Peyer's patch (tissue), 4 donors: ENCODE measurements at regions not wholly inside any gene's neighbourhood (a gene's known extent, or its start where the extent isn't known, plus 50 kb on each side); places are given as distances from the start of the nearest gene placed in this dataset.

Experiments used
- DNase-seq, 3 donors: peaks; one replicate each; pipeline ENCODE4 v3.0.0-alpha.2; 2017 to 2019
- H3K27ac ChIP-seq, 4 donors: fragments of 200-600 bp; sonication (generic); one replicate each; pipeline ENCODE4 v1.5.1; 2016 to 2019
- H3K27me3 ChIP-seq, 2 donors: fragments of 200-600 bp; sonication (generic); one replicate each; pipeline ENCODE4 v1.5.1; 2019
- H3K36me3 ChIP-seq, 3 donors: fragments of 200-600 bp; sonication (generic); one replicate each; pipeline ENCODE4 v1.5.1; 2016 to 2019
- H3K4me1 ChIP-seq, 4 donors: fragments of 200-600 bp; sonication (generic); one replicate each; pipeline ENCODE4 v1.5.1; 2016 to 2019
- H3K4me3 ChIP-seq, 4 donors: fragments of 200-600 bp; sonication (generic); 1 replicate in 3 of 4; 2 replicates in 1 of 4; pipeline ENCODE4 v1.5.1; 2016 to 2019; ENCODE audit warnings: mild to moderate bottlenecking in 1 of 4
- H3K9me3 ChIP-seq, 4 donors: fragments of 200-600 bp; sonication (generic); one replicate each; pipeline ENCODE4 v1.5.1; 2016 to 2019; ENCODE audit warnings: mild to moderate bottlenecking in 1 of 4
- POLR2A ChIP-seq, 2 donors: fragments of 450-650 bp; IDR thresholded peaks; one replicate each; pipeline ENCODE4 v1.5.1; 2017; ENCODE audit warnings: antibody characterized with exemption in 2 of 2, mild to moderate bottlenecking in 2 of 2, moderate library complexity in 2 of 2
- TF ChIP-seq, protein P1 (sequence below), 6 experiments: fragments of 450-650 bp in 4 of 6; fragments of 200-600 bp in 2 of 6; sonication (generic) in 1 of 6; IDR thresholded peaks; one replicate each; pipeline ENCODE4 v1.5.1; 2017 to 2019; ENCODE audit warnings: antibody characterized with exemption in 6 of 6, mild to moderate bottlenecking in 3 of 6, moderate library complexity in 1 of 6

DNA sequence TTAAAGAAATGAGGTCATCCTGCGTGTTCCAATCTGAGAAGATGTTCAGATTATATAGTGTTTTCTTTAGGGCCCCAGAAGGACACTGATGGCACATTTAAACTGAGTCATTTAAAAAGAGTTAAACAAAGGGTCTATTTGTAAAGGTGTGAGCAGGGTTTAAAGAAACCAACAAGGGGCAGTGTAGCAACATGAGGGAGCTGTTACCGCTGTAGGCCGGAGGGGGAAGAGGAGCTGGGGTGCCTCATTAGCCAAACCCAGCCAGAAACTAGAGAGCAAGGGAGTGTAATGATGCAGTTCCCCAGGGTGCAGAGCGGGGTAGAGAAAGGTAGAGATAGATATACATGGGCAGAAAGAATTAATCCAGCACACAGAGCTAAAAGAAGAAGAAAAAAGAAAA is 160.4 kb downstream of the TBX5 start:
- TF ChIP-seq, protein P1, sequence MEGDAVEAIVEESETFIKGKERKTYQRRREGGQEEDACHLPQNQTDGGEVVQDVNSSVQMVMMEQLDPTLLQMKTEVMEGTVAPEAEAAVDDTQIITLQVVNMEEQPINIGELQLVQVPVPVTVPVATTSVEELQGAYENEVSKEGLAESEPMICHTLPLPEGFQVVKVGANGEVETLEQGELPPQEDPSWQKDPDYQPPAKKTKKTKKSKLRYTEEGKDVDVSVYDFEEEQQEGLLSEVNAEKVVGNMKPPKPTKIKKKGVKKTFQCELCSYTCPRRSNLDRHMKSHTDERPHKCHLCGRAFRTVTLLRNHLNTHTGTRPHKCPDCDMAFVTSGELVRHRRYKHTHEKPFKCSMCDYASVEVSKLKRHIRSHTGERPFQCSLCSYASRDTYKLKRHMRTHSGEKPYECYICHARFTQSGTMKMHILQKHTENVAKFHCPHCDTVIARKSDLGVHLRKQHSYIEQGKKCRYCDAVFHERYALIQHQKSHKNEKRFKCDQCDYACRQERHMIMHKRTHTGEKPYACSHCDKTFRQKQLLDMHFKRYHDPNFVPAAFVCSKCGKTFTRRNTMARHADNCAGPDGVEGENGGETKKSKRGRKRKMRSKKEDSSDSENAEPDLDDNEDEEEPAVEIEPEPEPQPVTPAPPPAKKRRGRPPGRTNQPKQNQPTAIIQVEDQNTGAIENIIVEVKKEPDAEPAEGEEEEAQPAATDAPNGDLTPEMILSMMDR (IDR thresholded peaks at IDR 0.05), result no peak
- no peak for TF ChIP-seq POLR2A (IDR thresholded peaks at IDR 0.05)
- no peak for DNase-seq
- H3K4me1 ChIP-seq, result no peaks in the 10 kb centered on the region
- H3K9me3 ChIP-seq, result no peaks in the 10 kb centered on the region
- no peaks in the 10 kb centered on the region for H3K27me3 ChIP-seq
- no peak overlapping the region for H3K4me3 ChIP-seq
- H3K27ac ChIP-seq, result no peak overlapping the region
- H3K36me3 ChIP-seq, result no peaks in the 10 kb centered on the region

- Histone ChIP-seq H3K9me3 (no peaks in the 10 kb centered on the region), H3K36me3 (no peaks in the 10 kb centered on the region), H3K4me1 (no peaks in the 10 kb centered on the region), H3K27ac (no peak overlapping the region), H3K27me3 (no peaks in the 10 kb centered on the region), H3K4me3 (no peak overlapping the region)
- DNase-seq, result no peak
- TF ChIP-seq, protein P1 (IDR thresholded peaks at IDR 0.05), result no peak
- no peak for TF ChIP-seq POLR2A (IDR thresholded peaks at IDR 0.05)
Observed at GRCh38 chr12:114241973-114242434, 163.9 kb downstream of the TBX5 start.

DNA sequence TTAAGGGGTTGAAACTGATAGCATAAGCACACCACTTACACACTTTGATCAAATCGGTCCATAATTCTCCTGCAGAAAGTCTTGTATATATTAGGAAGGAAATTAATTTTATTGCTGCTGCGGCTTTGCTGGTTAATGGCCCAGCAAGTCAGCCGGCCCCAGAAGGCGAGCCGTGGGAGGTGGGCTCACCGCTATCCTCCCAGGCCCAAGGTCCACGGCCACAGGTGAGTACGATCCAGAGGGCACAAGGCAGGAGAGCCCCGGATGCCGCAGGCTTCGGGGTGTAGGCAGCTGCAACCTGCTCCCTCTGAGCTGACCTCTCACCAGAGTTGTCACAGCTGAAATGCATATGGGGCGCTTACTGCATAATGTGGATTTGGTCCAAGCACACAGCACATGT is 165.7 kb downstream of the TBX5 start:
- no peaks in the 10 kb centered on the region for H3K9me3 ChIP-seq
- H3K4me3 ChIP-seq, result no peak overlapping the region
- DNase-seq, result no peak
- H3K4me1 ChIP-seq, result no peaks in the 10 kb centered on the region
- H3K36me3 ChIP-seq, result no peaks in the 10 kb centered on the region
- TF ChIP-seq, protein P1 (IDR thresholded peaks at IDR 0.05), result no peak
- TF ChIP-seq POLR2A (IDR thresholded peaks at IDR 0.05), result no peak
- H3K27me3 ChIP-seq, result no peaks in the 10 kb centered on the region
- no peak overlapping the region for H3K27ac ChIP-seq

DNA sequence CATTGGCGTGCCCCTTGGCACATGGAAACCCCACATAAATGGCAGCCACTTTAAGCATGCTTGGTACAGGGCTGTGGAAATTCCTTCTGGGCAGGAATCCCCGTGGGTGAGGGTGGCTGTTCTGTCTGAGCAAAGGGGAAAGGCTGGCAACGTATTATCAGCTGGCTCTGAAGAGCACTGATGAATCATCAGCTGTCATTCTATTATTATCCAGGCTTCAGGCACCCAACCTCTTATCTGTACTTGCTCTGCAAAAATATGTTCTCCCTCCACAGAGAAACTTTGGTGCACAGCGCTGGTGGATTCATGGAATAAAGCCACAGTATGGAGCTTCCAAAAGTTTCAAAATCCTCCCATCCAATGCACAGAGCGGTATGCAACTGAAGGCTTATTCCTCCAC is 167.1 kb downstream of the TBX5 start:
- H3K27me3 ChIP-seq, result no peaks in the 10 kb centered on the region
- DNase-seq, result no peak
- H3K4me3 ChIP-seq, result no peak overlapping the region
- TF ChIP-seq, protein P1 (IDR thresholded peaks at IDR 0.05), result no peak
- H3K36me3 ChIP-seq, result no peaks in the 10 kb centered on the region
- H3K9me3 ChIP-seq, result no peaks in the 10 kb centered on the region
- no peaks in the 10 kb centered on the region for H3K4me1 ChIP-seq
- no peak overlapping the region for H3K27ac ChIP-seq

- no peak for DNase-seq
Observed at GRCh38 chr12:114237230-114237629, 168.7 kb downstream of the TBX5 start.

More at GRCh38 chr12:114237230-114237629, 168.7 kb downstream of the TBX5 start:
- Histone ChIP-seq H3K4me1 (no peaks in the 10 kb centered on the region), H3K9me3 (no peaks in the 10 kb centered on the region), H3K27me3 (no peaks in the 10 kb centered on the region), H3K4me3 (no peak overlapping the region), H3K27ac (no peak overlapping the region), H3K36me3 (no peaks in the 10 kb centered on the region)
- TF ChIP-seq, protein P1 (IDR thresholded peaks at IDR 0.05), result no peak
- TF ChIP-seq POLR2A (IDR thresholded peaks at IDR 0.05), result no peak
